Stimulated activated CD4-positive, alpha-beta T cell treated with anti-CD3 and anti-CD28 coated beads, Interleukin-12 subunit alpha, Interleukin-12 subunit beta, amount 100 ng/mL, for 4 hours (primary cell): ENCODE measurements at regions not wholly inside any gene's neighbourhood (a gene's known extent, or its start where the extent isn't known, plus 50 kb on each side); places are given as distances from the start of the nearest gene placed in this dataset.
"Not testable (repeated sequence)": the region's sequence is repeated elsewhere in the genome, so short reads cannot be mapped to it uniquely, and the experiment has no call there.

ENCODE experiments used
- DNase-seq: peaks from one replicate; pipeline ENCODE4 v3.0.0-alpha.2; 2020

GRCh38 chr4:100023800-100024199 lies 73.7 kb upstream of the H2AZ1 start:
- DNase-seq: no peak

GRCh38 chr4:100022792-100023222 lies 72.7 kb upstream of the H2AZ1 start:
- no peak for DNase-seq

GRCh38 chr4:100019821-100020220 lies 69.7 kb upstream of the H2AZ1 start:
- DNase-seq: no peak

- DNase-seq: no peak
Observed at GRCh38 chr4:100017637-100018310, 67.7 kb upstream of the H2AZ1 start.

- DNase-seq: no peak
Observed at GRCh38 chr4:100016191-100016590, 66.1 kb upstream of the H2AZ1 start.

- DNase-seq: no peak
Observed at GRCh38 chr4:100014616-100015015, 64.5 kb upstream of the H2AZ1 start.

GRCh38 chr4:100009490-100009889 lies 59.4 kb upstream of the H2AZ1 start:
- DNase-seq: no peak

GRCh38 chr4:100008048-100008447 lies 58.0 kb upstream of the H2AZ1 start:
- DNase-seq: no peak

GRCh38 chr4:100006161-100006560 lies 56.1 kb upstream of the H2AZ1 start:
- not testable (repeated sequence) for DNase-seq
